ENCODE measurements at regions not wholly inside any gene's neighbourhood (a gene's known extent, or its start where the extent isn't known, plus 50 kb on each side); places are given as distances from the start of the nearest gene placed in this dataset.

GRCh38 chr4:130077275-130077674 lies 981.3 kb downstream of the C4orf33 start:
- TF ChIP-seq, protein P1, sequence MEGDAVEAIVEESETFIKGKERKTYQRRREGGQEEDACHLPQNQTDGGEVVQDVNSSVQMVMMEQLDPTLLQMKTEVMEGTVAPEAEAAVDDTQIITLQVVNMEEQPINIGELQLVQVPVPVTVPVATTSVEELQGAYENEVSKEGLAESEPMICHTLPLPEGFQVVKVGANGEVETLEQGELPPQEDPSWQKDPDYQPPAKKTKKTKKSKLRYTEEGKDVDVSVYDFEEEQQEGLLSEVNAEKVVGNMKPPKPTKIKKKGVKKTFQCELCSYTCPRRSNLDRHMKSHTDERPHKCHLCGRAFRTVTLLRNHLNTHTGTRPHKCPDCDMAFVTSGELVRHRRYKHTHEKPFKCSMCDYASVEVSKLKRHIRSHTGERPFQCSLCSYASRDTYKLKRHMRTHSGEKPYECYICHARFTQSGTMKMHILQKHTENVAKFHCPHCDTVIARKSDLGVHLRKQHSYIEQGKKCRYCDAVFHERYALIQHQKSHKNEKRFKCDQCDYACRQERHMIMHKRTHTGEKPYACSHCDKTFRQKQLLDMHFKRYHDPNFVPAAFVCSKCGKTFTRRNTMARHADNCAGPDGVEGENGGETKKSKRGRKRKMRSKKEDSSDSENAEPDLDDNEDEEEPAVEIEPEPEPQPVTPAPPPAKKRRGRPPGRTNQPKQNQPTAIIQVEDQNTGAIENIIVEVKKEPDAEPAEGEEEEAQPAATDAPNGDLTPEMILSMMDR (IDR thresholded peaks at IDR 0.05) = no peak
- TF ChIP-seq POLR2A (IDR thresholded peaks at IDR 0.05) (no peak), POLR2AphosphoS5 (IDR thresholded peaks at IDR 0.05) (no peak)

All from gastroesophageal sphincter (tissue), 3 donors.